Neural cell (in vitro differentiated cells): ENCODE measurements at regions not wholly inside any gene's neighbourhood (a gene's known extent, or its start where the extent isn't known, plus 50 kb on each side); places are given as distances from the start of the nearest gene placed in this dataset.

Experiments used
- H2AFZ ChIP-seq: fragments of 200-600, 300-800 bp; sonication (generic), shearing (Covaris generic); 2 replicates; pipeline ENCODE4 v1.6.0; 2014; ENCODE audit warnings: low read depth, mild to moderate bottlenecking, antibody characterized with exemption, low read length, moderate library complexity
- H3F3A ChIP-seq: fragments of 200-600 bp; shearing (Covaris generic); 2 replicates; pipeline ENCODE4 v1.6.1; 2016; ENCODE audit warnings: mild to moderate bottlenecking, moderate library complexity, mixed read lengths, antibody characterized with exemption, low read length; ENCODE audit not compliant: insufficient read depth, poor library complexity, severe bottlenecking
- H3K27ac ChIP-seq: fragments of 200-600, 300-800 bp; sonication (generic), shearing (Covaris generic); 2 replicates; pipeline ENCODE4 v1.5.1; 2014; ENCODE audit warnings: mild to moderate bottlenecking, low read length, moderate library complexity
- H3K27me3 ChIP-seq: fragments of 300-800, 200-600 bp; sonication (generic), shearing (Covaris generic); 2 replicates; pipeline ENCODE4 v1.6.0; 2014; ENCODE audit warnings: mild to moderate bottlenecking, low read depth, low read length, moderate library complexity; ENCODE audit not compliant: insufficient read depth
- H3K36me3 ChIP-seq: fragments of 300-800, 200-600 bp; sonication (generic), shearing (Covaris generic); 2 replicates; pipeline ENCODE4 v1.5.1; 2014; ENCODE audit warnings: mild to moderate bottlenecking, antibody characterized with exemption, low read length, moderate library complexity; ENCODE audit not compliant: insufficient read depth
- H3K4me2 ChIP-seq: fragments of 300-800, 200-600 bp; sonication (generic), shearing (Covaris generic); 2 replicates; pipeline ENCODE4 v1.6.0; 2014; ENCODE audit warnings: mild to moderate bottlenecking, low read length
- H3K4me3 ChIP-seq: fragments of 300-800, 200-600 bp; sonication (generic), shearing (Covaris generic); 2 replicates; pipeline ENCODE4 v1.5.1; 2014; ENCODE audit warnings: mild to moderate bottlenecking, low read length, moderate library complexity
- H3K79me2 ChIP-seq: fragments of 200-600 bp; shearing (Covaris generic); replicated peaks from 2 replicates; pipeline ENCODE4 v1.6.0; 2014; ENCODE audit warnings: mild to moderate bottlenecking, low read length, moderate library complexity; ENCODE audit not compliant: insufficient read depth
- H3K9ac ChIP-seq: fragments of 300-800, 200-600 bp; sonication (generic), shearing (Covaris generic); 2 replicates; pipeline ENCODE4 v1.6.1; 2016; ENCODE audit warnings: mild to moderate bottlenecking, low read length, mixed read lengths
- H3K9me2 ChIP-seq: fragments of 200-600 bp; shearing (Covaris generic); 2 replicates; pipeline ENCODE4 v1.6.1; 2016; ENCODE audit warnings: mild to moderate bottlenecking, low read length, mixed read lengths; ENCODE audit not compliant: insufficient read depth
- H3K9me3 ChIP-seq: fragments of 200-600, 300-800 bp; sonication (generic), shearing (Covaris generic); 2 replicates; pipeline ENCODE4 v1.6.1; 2016; ENCODE audit warnings: mild to moderate bottlenecking, mixed run types, low read length, moderate library complexity, mixed read lengths
- H4K20me1 ChIP-seq: fragments of 200-600 bp; shearing (Covaris generic); 2 replicates; pipeline ENCODE4 v1.6.1; 2016; ENCODE audit warnings: mild to moderate bottlenecking, mixed run types; ENCODE audit not compliant: insufficient read depth
- EP300 ChIP-seq: fragments of 450-650 bp; conservative IDR thresholded peaks from 2 replicates; pipeline ENCODE4 v1.6.1; 2014; ENCODE audit warnings: antibody characterized with exemption, mild to moderate bottlenecking, moderate library complexity; ENCODE audit not compliant: poor library complexity, severe bottlenecking
- EZH2 ChIP-seq: fragments of 200-600, 300-800 bp; shearing (Covaris generic), sonication (generic); IDR thresholded peaks from 2 replicates; pipeline ENCODE4 v1.6.1; 2014; ENCODE audit warnings: antibody characterized with exemption, low read length, borderline replicate concordance, mild to moderate bottlenecking; ENCODE audit not compliant: insufficient read depth, poor library complexity, severe bottlenecking
- MXI1 ChIP-seq: fragments of 450-650 bp; conservative IDR thresholded peaks from 2 replicates; pipeline ENCODE4 v1.6.1; 2014; ENCODE audit warnings: antibody characterized with exemption, mild to moderate bottlenecking; ENCODE audit not compliant: poor library complexity, severe bottlenecking
- POLR2AphosphoS5 ChIP-seq: IDR thresholded peaks from 2 replicates; pipeline ENCODE4 v1.6.1; 2012
- RAD21 ChIP-seq: fragments of 450-650 bp; conservative IDR thresholded peaks from 2 replicates; pipeline ENCODE4 v1.6.1; 2014; ENCODE audit warnings: antibody characterized with exemption, mild to moderate bottlenecking, moderate library complexity
- REST ChIP-seq: IDR thresholded peaks from 2 replicates; pipeline ENCODE4 v1.6.1; 2012; ENCODE audit warnings: borderline replicate concordance
- SMC3 ChIP-seq: fragments of 450-650 bp; conservative IDR thresholded peaks from 2 replicates; pipeline ENCODE4 v1.6.1; 2014; ENCODE audit warnings: antibody characterized with exemption, mild to moderate bottlenecking, moderate library complexity; ENCODE audit not compliant: poor library complexity
- TAF1 ChIP-seq: IDR thresholded peaks from 2 replicates; pipeline ENCODE4 v1.6.1; 2012; ENCODE audit warnings: low read depth
- TF ChIP-seq, protein P1 (sequence below): fragments of 450-650 bp; IDR thresholded peaks from 2 replicates; pipeline ENCODE4 v1.5.1; 2014; ENCODE audit warnings: antibody characterized with exemption, mild to moderate bottlenecking, moderate library complexity; ENCODE audit not compliant: poor library complexity, severe bottlenecking

- Histone ChIP-seq H3K9ac (no peak overlapping the region), H3K27me3 (no peaks in the 10 kb centered on the region), H3K79me2 (no peaks in the 10 kb centered on the region), H3F3A (no peaks in the 10 kb centered on the region), H3K9me3 (no peaks in the 10 kb centered on the region), H4K20me1 (no peaks in the 10 kb centered on the region), H3K4me2 (no peak overlapping the region), H3K4me3 (no peak overlapping the region), H3K36me3 (no peaks in the 10 kb centered on the region), H3K27ac (no peak overlapping the region), H2AFZ (no peak overlapping the region), H3K9me2 (no peaks in the 10 kb centered on the region)
- TF ChIP-seq MXI1, result no peak
- TF ChIP-seq EP300, result no peak
- TF ChIP-seq REST, result no peak
- TF ChIP-seq POLR2AphosphoS5, result no peak
- no peak for TF ChIP-seq SMC3
- TF ChIP-seq, protein P1, sequence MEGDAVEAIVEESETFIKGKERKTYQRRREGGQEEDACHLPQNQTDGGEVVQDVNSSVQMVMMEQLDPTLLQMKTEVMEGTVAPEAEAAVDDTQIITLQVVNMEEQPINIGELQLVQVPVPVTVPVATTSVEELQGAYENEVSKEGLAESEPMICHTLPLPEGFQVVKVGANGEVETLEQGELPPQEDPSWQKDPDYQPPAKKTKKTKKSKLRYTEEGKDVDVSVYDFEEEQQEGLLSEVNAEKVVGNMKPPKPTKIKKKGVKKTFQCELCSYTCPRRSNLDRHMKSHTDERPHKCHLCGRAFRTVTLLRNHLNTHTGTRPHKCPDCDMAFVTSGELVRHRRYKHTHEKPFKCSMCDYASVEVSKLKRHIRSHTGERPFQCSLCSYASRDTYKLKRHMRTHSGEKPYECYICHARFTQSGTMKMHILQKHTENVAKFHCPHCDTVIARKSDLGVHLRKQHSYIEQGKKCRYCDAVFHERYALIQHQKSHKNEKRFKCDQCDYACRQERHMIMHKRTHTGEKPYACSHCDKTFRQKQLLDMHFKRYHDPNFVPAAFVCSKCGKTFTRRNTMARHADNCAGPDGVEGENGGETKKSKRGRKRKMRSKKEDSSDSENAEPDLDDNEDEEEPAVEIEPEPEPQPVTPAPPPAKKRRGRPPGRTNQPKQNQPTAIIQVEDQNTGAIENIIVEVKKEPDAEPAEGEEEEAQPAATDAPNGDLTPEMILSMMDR, result no peak
- TF ChIP-seq RAD21, result no peak
- TF ChIP-seq TAF1, result no peak
- TF ChIP-seq EZH2, result no peak
Observed at GRCh38 chr1:193629875-193630274, 443.5 kb upstream of the B3GALT2 start.

- Histone ChIP-seq H3K4me2 (no peak overlapping the region), H3K9me2 (no peaks in the 10 kb centered on the region)
Observed at GRCh38 chr1:193626695-193627094, 440.3 kb upstream of the B3GALT2 start.

More at GRCh38 chr1:193626695-193627094, 440.3 kb upstream of the B3GALT2 start:
- Histone ChIP-seq H3K4me3 (no peak overlapping the region), H3K9me3 (no peaks in the 10 kb centered on the region), H3F3A (no peaks in the 10 kb centered on the region), H3K36me3 (no peaks in the 10 kb centered on the region), H3K27me3 (no peaks in the 10 kb centered on the region), H4K20me1 (no peaks in the 10 kb centered on the region), H3K27ac (no peak overlapping the region), H2AFZ (no peak overlapping the region), H3K79me2 (no peaks in the 10 kb centered on the region), H3K9ac (no peak overlapping the region)
- TF ChIP-seq EZH2, result no peak
- no peak for TF ChIP-seq SMC3
- no peak for TF ChIP-seq EP300
- no peak for TF ChIP-seq POLR2AphosphoS5
- no peak for TF ChIP-seq MXI1
- TF ChIP-seq TAF1, result no peak
- TF ChIP-seq, protein P1, result no peak
- no peak for TF ChIP-seq REST
